AG04449 (cell line): ENCODE measurements at regions not wholly inside any gene's neighbourhood (a gene's known extent, or its start where the extent isn't known, plus 50 kb on each side); places are given as distances from the start of the nearest gene placed in this dataset.

Source experiments
- CTCF ChIA-PET: fragments of 350-600 bp; formaldehyde crosslinking; extraction: SDS; loops from one replicate; lab custom pipeline; 2021; ENCODE audit warnings: antibody characterized with exemption; lab: Yijun Ruan, JAX
- POLR2A ChIA-PET: fragments of 400-600, 350-600 bp; formaldehyde crosslinking; extraction: SDS; loops from one replicate; lab custom pipeline; 2020; ENCODE audit warnings: antibody characterized with exemption, inconsistent platforms; lab: Yijun Ruan, JAX
- DNase-seq: peaks from one replicate; pipeline ENCODE4 v3.0.0-alpha.2; 2010; ENCODE audit warnings: low read depth, low spot score
- H3K4me3 ChIP-seq: 2 replicates; pipeline ENCODE4 v1.5.1; 2011; ENCODE audit warnings: low read depth, mild to moderate bottlenecking, control low read depth, low read length
- CTCF ChIP-seq: IDR thresholded peaks from one replicate; pipeline ENCODE4 v1.5.1; 2011; ENCODE audit warnings: mild to moderate bottlenecking, moderate library complexity, low read length, control low read depth, inconsistent platforms; ENCODE audit not compliant: insufficient read depth; ENCODE audit errors: missing control alignments

- H3K4me3 ChIP-seq, result no peak overlapping the region
- DNase-seq, result no peak
- ChIA-PET POLR2A (no interaction called here), CTCF (interaction anchor here (1.8 kb wide), 1 partner anchor 103 kb away, joined by 6 read pairs; no protein-coding TSS in a partner anchor)
- TF ChIP-seq CTCF, result no peak
Measured at GRCh38 chr14:71650187-71650755, 282.0 kb upstream of the RGS6 start.

- CTCF ChIA-PET, result interaction anchor here (0.7 to 1.8 kb wide), 2 partner anchors 14 to 102 kb away, joined by 3 to 6 read pairs; no protein-coding TSS in a partner anchor
- no peak overlapping the region for H3K4me3 ChIP-seq
- POLR2A ChIA-PET, result interaction anchor here (0.5 kb wide), 1 partner anchor 42 kb away, joined by 3 read pairs; no protein-coding TSS in a partner anchor
- DNase-seq, result peak; percentile 87
- no peak for TF ChIP-seq CTCF
Measured at GRCh38 chr14:71651228-71651627, 281.0 kb upstream of the RGS6 start.

- ChIA-PET CTCF (no interaction called here), POLR2A (no interaction called here)
- no peak for TF ChIP-seq CTCF
- DNase-seq, result no peak
- no peak overlapping the region for H3K4me3 ChIP-seq
Measured at GRCh38 chr14:71652368-71652767, 279.9 kb upstream of the RGS6 start.

- no peak for TF ChIP-seq CTCF
- CTCF ChIA-PET, result no interaction called here
- POLR2A ChIA-PET, result interaction anchor here (0.6 kb wide), 1 partner anchor 65 kb away, joined by 3 read pairs; no protein-coding TSS in a partner anchor
- H3K4me3 ChIP-seq, result no peak overlapping the region
- no peak for DNase-seq
Measured at GRCh38 chr14:71654810-71655209, 277.4 kb upstream of the RGS6 start.

- ChIA-PET POLR2A (interaction anchor here (0.7 kb wide), 1 partner anchor 144 kb away, joined by 3 read pairs; no protein-coding TSS in a partner anchor), CTCF (interaction anchor here (1.2 to 1.7 kb wide), 2 partner anchors 107 to 196 kb away, joined by 4 to 5 read pairs; no protein-coding TSS in a partner anchor)
- DNase-seq, result no peak
- no peak overlapping the region for H3K4me3 ChIP-seq
- TF ChIP-seq CTCF, result no peak
Measured at GRCh38 chr14:71658261-71658860, 273.9 kb upstream of the RGS6 start.

- POLR2A ChIA-PET, result no interaction called here
- CTCF ChIA-PET, result interaction anchor here (0.5 to 1.7 kb wide), 3 partner anchors 108 to 858 kb away, joined by 4 to 5 read pairs (median 4); no protein-coding TSS in a partner anchor
- no peak for DNase-seq
- no peak for TF ChIP-seq CTCF
- H3K4me3 ChIP-seq, result no peak overlapping the region
Measured at GRCh38 chr14:71659159-71659558, 273.1 kb upstream of the RGS6 start.
